Umbilical cord (tissue), 1 donor: ENCODE measurements at regions not wholly inside any gene's neighbourhood (a gene's known extent, or its start where the extent isn't known, plus 50 kb on each side); places are given as distances from the start of the nearest gene placed in this dataset.
"Not testable (repeated sequence)": the region's sequence is repeated elsewhere in the genome, so short reads cannot be mapped to it uniquely, and the experiment has no call there.

Experiments
- DNase-seq: peaks from one replicate; pipeline ENCODE4 v3.0.0-alpha.2; 2015; ENCODE audit warnings: low spot score

GRCh38 chr4:27931584-27931983 lies 1070.9 kb downstream of the STIM2 start:
- DNase-seq: no peak

GRCh38 chr4:27934871-27935270 lies 1074.2 kb downstream of the STIM2 start:
- no peak for DNase-seq

GRCh38 chr4:27946799-27947198 lies 1086.2 kb downstream of the STIM2 start:
- no peak for DNase-seq

GRCh38 chr4:27947302-27947701 lies 1086.7 kb downstream of the STIM2 start:
- no peak for DNase-seq

GRCh38 chr4:27964095-27964494 lies 1103.5 kb downstream of the STIM2 start:
- no peak for DNase-seq

- DNase-seq: no peak
These were observed 1106.0 kb downstream of the STIM2 start for GRCh38 chr4:27966664-27967063.

GRCh38 chr4:27973056-27973455 lies 1112.4 kb downstream of the STIM2 start:
- no peak for DNase-seq

GRCh38 chr4:27973700-27974099 lies 1113.1 kb downstream of the STIM2 start:
- DNase-seq: no peak

GRCh38 chr4:27974339-27974738 lies 1113.7 kb downstream of the STIM2 start:
- no peak for DNase-seq

GRCh38 chr4:27974881-27975280 lies 1114.2 kb downstream of the STIM2 start:
- not testable (repeated sequence) for DNase-seq

GRCh38 chr4:27978427-27979109 lies 1117.9 kb downstream of the STIM2 start:
- DNase-seq: not testable (repeated sequence)

- no peak for DNase-seq
These were observed 1124.9 kb downstream of the STIM2 start for GRCh38 chr4:27985522-27985921.

GRCh38 chr4:27986476-27986875 lies 1125.8 kb downstream of the STIM2 start:
- DNase-seq: peak; percentile 14

GRCh38 chr4:28001698-28002097 lies 1141.1 kb downstream of the STIM2 start:
- DNase-seq: no peak

- DNase-seq: no peak
These were observed 1143.9 kb downstream of the STIM2 start for GRCh38 chr4:28004520-28004919.

GRCh38 chr4:28006021-28006420 lies 1145.4 kb downstream of the STIM2 start:
- no peak for DNase-seq

GRCh38 chr4:28007693-28008092 lies 1147.1 kb downstream of the STIM2 start:
- no peak for DNase-seq

GRCh38 chr4:28009541-28009940 lies 1148.9 kb downstream of the STIM2 start:
- peak; percentile 77 for DNase-seq

GRCh38 chr4:28010577-28011240 lies 1150.1 kb downstream of the STIM2 start:
- DNase-seq: peak; percentile 38

- no peak for DNase-seq
These were observed 1153.8 kb downstream of the STIM2 start for GRCh38 chr4:28014469-28014868.

- no peak for DNase-seq
These were observed 1155.4 kb downstream of the STIM2 start for GRCh38 chr4:28015996-28016395.

- DNase-seq: not testable (repeated sequence)
These were observed 1177.6 kb downstream of the STIM2 start for GRCh38 chr4:28038253-28038652.

- no peak for DNase-seq
These were observed 1201.9 kb downstream of the STIM2 start for GRCh38 chr4:28062562-28062961.
